ENCODE measurements at regions not wholly inside any gene's neighbourhood (a gene's known extent, or its start where the extent isn't known, plus 50 kb on each side); places are given as distances from the start of the nearest gene placed in this dataset.

DNA sequence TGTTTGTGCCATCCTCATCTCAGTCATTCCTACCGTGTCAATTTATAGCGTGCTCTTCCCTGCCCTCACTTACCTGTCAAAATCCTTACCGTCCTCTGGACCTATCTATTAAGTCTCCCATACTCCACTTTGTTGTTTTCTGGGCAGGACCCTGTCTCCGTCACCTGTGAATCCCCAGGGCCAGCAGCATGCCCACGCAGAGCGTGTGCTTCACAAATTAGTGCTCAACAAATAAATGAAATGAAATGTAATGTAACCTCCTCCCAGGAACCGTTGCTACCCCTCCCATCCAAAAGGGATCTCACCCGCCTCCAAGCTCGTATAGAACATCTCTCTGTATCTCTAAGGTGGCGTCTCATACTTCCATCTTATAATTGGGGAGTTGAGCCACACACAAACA, 589.9 kb upstream of the MGMT start:
- ATAC-seq (no peak), DNase-seq (no peak)

DNA sequence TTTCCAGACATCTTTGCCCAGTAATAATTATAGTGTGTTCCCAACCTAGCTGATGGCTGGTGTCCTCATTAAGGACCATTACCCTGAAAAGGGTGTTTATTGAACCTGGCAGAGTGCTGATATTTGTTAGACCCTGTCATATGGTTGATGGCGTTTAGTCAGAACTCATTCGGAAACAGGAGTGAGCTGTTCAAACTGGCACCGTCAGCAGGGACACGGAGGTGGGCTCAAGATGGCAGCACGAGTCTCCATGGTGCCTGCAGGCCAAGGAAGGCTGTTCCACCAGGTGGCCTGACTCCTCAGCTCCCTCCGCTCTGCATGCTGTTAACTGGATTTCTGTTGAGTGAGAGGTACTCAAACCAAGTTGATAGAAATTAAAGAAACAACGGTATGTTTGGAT, 589.1 kb upstream of the MGMT start:
- DNase-seq: no peak
- no peak for ATAC-seq

DNA sequence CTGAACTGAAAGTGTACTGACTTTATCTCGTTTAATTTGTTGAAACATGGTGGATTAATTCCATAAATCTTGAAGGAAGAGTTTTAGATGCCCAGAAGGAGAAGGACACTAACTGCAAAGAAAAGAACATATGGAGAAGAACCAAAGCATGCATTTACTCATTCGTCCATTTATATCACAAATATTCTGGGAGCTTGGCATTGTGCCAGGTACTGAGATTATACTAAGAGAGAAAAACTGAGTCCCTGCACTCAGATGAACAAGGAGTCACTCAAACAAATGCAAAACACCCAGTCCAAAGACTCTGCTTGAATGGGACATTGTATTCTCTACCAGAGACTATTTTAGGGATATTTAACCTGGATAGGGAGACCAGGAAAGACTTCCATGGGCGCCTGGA, 588.0 kb upstream of the MGMT start:
- DNase-seq (no peak), ATAC-seq (no peak)

DNA sequence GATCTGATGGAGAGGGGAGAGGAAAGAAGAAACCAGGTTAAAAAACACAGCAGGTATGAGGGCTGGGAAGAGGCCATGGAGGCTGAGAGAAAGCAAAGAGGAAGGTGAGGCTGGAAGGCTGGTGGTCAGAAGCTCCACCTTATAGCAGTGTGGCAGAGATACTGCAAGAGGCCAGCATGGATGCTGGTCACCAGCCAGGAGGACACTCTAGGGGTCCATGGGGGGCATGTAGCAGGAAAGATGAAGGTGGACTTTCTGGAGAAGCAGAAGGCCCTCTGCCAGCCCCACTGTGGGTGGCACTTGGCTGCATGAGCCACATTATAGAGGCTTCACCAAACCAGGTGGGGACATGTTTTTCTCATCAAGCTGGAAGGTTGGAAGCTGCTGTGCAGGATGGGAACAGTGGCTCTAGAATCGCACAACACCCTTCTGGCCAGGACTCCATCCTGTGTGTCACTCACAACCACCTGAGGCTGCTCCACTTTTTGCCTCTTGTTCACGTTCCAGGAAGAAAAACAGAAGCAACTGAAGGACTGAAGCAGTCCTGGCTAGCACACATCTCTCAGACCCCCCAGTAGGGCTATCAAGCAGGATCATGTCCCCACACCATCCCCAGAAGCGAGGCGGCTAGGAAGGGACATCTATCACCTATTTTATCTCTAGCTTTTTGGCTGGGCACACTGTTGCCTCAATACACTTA, 587.5 kb upstream of the MGMT start:
- DNase-seq (no peak), ATAC-seq (no peak)

DNA sequence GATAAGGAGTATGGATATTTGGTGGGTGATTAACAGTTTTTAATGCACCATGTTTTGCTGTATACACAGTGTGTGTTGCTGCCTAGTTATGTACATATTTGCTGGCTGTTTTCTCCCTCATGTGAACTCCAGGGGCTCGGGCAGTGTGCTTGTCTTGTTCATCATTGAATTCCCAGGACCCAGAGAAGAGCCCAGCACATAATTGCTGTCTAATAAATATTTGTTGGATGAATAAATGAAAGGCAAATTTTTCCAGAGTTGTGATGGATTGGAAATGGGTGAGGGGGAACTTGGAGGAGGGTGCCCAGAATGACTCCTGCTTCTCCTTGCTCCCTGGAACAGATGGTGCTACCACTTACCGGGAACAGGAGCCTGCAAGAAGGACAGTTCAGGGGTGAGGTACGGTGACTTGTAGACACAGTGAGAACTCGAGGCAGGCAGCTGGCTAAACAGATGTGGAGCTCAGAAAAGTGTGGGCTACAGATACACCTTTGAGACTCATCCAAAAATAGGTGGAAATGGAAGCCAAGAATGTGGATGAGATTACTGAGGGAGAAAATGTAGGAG, 586.8 kb upstream of the MGMT start:
- DNase-seq: no peak
- ATAC-seq: no peak

DNA sequence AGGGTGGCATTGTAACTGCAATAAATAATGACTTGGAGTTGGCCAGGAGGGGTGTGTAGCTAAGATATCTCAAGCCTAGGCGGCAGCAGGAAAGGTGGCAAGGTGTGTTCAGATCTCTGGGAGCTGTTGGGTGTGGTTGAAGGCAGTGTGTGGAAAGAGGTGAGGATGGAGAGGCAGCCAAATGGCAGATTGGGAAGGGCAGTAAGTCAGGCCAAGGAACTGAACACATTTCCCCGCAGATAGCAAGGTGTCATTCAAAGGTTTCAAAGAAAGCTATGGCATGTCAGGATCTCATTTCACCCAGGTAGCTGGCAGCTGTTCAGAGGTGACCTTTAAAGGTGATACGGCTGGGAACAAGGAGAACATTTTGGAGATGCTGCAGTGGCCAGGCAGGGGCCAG, 586.0 kb upstream of the MGMT start:
- ATAC-seq (no peak), DNase-seq (no peak)

DNA sequence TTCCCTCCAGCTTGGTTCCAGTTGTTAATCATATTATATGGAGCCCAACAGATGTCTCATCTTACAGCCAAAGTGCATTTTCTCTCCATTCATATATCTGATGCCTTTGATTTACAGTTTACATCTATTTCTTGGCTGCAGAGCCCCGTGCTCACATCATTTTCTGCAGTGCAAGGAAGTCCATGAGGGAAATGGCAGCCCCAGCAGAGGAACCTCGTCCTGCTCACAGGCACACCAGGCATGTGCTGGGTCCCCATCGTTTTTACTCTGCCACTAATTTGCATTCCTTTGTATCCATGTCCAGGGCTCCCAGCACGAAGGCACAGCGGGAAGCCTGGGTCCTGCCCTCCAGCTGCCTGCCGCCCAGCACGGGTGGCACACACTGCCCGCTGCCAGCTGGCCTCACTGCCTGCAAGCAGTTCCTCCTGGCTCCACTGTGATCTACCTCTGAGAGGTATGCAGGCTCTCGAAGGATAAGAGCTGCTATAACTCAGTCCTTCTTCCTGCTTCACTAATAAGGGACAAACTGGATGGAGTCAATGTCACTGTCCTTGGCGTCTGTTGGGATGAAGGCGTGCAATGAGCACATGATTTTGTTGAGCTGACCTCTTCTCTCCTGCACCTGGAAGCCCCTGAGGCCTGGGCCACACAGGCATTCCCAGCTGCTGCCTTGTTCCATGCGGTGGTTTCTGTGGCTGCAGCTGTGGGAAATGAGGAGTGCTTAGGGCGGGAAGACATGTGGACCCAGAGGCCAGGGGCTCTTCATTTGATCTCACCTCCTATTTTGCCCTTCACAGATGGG, 583.6 kb upstream of the MGMT start:
- ATAC-seq: no peak
- no peak for DNase-seq

DNA sequence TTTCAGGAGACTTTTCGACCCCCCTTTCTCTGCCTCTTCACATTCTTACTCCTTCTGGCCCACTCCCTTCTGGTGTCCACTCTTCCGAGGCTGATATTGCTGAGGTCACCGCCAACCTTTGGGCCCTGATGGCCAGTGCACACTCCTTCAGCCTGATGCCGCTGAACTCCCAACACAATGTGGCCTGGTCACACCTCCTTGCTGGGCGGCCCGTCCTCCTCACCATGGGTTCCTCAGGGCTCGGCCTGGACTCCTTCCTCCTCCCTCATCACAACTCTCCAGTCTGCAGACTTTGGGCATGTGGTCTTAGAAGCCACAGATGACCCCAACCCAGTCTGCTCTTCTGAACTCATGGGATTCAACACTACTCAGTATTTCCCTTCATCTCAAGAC, 583.0 kb upstream of the MGMT start:
- ATAC-seq (no peak), DNase-seq (no peak)

DNA sequence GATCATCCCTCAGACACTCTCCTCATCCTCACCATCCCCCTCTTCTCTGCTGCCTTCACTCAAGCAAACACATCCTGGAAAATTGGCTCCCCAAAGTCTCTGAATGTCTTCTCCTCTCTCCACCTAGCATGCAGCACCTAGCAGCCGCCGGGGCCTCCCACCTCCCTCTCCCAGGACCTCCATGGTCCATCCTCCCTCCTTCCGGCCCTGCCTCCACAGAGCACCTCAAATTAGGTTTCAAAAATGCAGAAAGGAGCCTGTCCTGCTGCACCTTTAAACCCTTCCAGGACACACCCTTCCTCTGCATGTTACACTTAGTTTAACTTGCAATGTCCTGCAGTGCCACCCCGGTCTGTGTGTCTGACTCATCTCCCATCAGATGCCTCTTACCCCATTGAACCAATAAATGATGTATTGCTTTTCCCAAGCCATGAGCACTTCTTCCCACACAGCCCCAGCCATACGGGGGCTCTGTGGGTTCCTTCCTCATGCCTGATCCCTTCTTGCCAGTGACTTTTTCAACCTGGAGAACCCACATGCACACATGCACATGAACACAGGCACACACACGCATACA, 582.5 kb upstream of the MGMT start:
- DNase-seq (no peak), ATAC-seq (no peak)

DNA sequence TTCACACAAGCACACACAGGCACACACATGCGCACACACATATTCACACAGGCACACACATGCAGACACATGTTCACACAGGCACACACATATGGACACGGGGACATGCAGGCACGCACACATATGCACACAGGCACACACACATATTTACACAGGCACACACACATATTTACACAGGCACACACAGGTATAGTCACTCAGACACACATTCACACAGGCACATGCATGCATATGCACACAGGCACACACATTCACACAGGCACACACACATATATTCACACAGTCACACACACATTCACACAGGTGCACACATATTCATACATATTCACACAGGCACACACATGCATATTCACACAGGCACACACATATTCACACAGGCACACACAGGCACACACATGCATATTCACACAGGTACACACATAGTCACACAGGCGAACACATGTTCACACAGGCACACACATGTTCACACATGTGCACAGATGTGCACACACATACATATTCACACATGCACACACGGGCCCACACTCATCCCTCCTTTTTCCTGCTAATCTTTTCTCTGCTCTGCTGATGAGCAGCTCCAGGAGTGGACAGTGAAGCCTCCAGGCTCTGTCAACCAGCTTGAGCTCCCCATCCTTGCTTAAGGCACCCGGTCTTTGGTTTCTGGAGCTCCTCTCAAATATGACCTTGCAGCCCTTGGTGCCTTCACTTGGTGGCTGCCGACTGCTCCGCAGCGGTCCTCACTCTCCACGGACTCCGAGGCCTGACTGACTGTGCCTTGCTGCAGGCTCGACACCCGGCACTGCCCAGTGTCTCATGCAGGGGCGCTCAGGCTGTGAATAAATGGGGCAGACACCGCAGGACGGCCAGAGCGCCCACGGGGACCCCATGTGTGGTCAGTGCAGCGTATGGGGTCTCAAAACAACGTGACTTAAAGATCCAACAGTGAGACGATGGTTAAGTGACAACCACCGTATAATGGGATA, 581.2 kb upstream of the MGMT start:
- DNase-seq: no peak
- ATAC-seq: no peak

DNA sequence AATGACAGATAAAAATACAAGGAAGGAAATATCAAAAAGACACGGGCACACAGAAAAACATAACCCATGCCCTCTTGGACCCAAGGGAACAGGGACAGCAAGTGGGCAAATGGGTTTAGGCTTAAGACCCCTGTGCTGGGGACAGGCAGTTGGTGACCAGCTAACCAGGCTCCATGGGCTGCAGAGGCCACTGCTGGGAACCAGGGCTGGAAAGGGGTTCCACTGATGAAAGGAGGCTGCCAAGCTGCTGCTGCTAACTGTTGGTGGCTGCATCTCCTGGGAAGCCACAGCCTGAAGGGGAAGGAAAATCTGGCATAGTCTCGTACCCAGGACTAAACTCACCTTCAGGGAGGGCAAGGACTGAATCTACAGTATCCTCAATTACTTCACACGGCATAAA, 579.2 kb upstream of the MGMT start:
- no peak for ATAC-seq
- no peak for DNase-seq

DNA sequence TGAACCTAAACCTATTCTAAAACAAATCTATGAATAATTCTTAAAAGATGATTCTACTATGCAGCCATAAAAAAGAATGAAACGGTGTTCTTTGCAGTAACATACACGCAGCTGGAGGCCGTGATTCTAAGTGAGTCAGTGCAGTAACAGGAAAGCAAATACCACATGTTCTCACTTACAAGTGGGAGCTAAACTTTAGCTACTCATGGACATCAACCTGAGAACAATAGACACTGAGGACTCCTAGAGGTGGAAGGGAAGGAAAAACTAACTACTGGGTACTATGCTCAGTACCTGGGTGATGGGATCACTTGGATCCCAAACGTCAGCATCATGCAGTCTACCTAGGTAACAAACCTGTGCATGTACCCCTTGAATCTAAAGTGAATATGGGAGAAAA, 575.0 kb upstream of the MGMT start:
- no peak for DNase-seq
- ATAC-seq: no peak

DNA sequence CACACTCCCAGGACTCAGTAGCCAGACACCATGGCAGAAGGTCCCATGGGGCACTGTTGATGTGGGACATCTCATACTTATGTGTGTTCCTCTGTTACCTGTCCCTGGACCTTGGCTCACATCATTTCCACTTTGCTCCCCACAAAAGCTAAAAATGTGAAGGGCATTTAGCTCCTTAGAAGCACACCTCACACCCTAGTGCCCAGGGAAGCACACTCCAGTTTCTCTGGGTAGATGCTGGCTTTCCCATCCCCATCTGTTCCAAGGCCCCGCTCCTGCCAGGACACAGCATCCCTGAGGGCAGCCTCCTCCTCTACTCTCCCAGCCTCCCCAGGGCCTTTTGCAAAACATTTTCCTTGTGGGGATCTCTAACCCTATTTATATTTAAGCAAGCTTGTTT, 572.4 kb upstream of the MGMT start:
- ATAC-seq (no peak), DNase-seq (no peak)

DNA sequence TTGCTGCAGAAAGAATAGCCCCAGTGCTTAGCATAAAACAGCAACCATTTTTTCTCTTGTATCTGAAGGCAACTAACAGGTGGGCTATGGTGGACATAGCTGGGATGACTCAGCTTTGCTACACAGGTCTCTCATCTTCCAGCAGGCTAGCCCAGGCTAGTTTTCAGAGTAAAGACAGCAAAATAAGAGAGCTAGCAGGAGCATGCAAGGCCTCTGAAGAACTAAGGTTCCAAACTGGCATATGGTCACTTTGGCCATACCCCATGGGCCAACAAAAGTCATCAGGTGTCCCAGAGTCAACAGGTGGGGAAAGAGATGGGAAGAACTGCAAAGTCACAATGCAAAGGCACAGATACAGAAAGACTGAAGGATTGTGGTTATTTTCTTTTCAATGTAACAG, 571.6 kb upstream of the MGMT start:
- ATAC-seq (no peak), DNase-seq (no peak)

DNA sequence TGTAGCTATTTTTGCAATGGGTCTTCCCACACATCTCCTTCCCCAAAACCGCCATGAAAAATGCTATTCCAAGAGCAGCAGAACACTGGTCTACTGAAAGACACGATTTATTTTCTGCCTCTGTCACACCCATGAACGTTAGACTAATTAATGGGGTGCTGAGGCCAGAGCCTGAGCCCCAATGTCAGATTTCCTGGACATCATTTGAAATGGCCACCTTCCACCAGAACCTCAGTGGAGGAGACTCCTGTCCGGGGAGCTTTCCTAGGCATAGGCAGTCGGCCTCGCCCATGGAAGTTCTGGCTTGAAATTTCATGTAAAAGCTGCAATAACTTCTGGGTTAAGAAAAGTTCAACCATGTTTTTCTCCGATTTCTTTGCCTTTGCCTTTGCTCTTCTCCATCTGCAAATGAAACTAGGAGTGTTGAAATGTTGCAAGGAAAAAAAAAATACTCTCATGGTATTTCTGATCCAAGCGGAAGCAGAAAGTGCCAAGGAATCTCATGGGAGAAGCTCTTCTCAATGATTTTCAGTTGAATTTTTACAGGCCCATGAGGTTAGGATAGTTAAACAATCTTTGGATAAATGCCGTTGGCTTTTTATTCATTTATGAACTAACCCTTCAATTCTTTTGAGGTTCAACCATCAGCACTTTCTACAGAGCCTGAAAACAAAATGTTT, 570.8 kb upstream of the MGMT start:
- ATAC-seq (no peak), DNase-seq (no peak)

DNA sequence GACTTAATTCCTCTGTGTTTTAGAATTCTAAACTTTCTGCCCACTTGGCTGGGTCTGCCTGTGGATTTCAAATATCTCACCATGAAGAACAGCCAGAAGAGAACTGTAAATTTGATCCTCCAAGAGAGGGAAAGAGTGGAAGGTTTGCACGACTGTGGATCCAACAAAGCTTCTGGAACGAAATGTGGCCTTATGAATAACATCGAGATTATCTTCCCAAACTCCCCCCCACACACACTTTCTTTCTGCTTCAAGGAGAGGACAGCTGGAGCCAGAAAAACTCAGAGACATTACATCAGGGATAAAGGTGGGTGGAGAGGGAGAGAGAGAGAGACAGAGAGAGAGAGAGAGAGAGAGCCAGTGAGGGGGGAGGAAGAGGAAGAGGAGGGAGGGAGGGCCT, 570.1 kb upstream of the MGMT start:
- DNase-seq (no peak), ATAC-seq (no peak)

DNA sequence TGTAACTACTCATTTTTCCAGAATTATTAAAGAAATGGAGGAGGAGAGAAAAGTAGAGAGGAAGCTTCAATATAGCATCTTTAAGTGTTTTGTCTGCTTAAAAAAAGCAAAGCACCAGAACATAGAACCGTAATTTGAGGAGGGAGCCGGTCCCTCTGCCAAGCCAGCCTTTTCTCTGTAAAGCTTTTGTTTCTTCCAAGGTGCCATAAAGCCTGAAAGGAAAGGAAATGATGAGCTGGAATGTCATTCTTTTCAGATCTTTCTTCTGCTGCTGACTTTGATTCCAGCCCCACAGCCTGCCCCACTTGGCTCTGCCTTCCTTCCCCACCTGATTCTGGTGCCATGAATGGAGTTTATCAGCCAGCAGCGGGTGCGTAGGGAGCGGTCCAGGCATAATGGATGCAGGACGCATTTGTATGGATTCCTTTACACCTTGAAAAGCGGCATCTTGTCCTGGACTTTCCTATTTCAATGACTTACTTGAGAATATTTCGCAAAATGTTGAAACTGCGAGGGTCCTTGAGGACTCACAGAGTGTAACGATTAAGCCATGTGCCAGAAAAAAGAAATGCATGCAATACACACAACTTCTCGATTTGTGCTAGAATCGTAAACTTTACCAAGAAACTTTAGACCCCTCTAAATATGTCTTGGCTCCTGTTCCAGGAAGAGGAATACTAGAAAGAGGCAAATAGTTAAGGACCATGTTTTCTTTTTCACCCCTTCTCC, 569.5 kb upstream of the MGMT start:
- ATAC-seq: no peak
- no peak for DNase-seq

DNA sequence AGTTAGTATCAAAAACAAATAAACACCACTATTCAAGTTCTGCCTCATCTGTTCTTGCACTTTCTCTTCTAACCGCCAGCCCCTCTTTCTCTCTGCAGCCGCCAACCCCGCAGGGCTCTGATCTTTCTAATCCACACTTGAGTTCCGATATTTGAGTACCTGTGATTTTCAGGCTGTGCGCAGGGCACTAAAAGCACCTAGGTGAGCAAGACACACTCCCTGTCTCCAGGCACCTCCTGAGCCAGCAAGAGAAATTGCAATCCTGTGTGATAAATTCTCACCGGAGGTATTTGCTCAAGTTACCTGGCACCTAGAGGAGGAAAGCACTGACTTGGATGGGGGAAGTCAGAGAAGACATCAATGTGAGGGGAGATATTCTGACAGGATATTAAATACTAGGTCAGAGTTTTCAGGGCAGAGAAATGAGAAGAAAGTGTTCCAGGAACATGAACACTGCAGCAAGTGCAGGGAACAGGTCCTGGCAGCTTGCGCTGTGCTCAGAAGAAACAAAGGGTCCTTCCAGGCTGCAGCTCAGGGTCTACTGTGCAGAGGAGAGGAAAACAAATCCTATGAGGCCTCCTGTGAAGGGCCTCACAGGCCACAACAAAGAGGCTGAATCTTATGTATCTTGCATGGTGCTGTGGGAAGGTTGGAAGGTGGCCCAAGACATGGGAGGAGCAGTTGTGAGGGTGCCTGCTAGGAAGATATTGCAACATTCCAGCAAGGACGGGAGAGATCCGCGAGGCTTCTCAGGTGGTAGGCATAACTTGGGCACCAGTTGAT, 568.7 kb upstream of the MGMT start:
- ATAC-seq (no peak), DNase-seq (no peak)

DNA sequence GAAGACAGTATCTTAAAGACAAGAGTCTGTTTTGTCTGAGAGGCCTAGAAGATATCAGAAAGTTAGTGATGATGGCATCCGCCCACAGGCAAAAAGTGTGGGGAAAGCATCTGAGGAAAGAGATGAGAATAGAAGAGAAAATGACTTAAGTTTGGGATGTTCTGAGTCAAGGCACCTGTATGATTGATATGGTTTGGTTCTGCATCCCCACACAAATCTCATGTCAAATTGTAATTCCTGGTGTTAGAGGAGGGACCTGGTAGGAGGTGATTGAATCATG, 568.2 kb upstream of the MGMT start:
- DNase-seq (no peak), ATAC-seq (no peak)

DNA sequence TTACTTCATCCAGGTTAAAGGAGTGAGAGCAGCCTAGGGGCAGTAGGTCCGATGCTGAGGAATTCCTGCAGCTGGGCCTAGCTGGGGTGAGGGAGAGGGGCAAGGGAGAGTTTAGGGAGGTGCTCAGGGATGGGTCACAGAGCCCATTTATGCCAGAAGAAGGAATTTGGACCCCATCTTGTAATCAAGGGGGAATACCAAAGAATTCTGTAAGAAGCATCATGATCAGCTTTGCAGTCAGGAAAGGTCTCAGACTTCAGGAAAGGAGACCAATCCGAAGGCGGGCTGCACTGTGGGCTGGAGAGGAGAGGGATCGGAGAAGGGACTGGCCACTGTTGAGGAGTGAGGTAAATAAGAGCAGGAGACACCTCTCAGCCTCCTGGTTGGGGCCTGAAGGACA, 566.6 kb upstream of the MGMT start:
- DNase-seq (no peak), ATAC-seq (no peak)

Data from stimulated activated naive CD8-positive, alpha-beta T cell treated with anti-CD3 and anti-CD28 coated beads, Interleukin-15, Interleukin-2, amounts not matched to agents 100 U/mL and 50 U/mL, for 24 hours (primary cell).